HG03135 (cell line): ENCODE measurements at regions not wholly inside any gene's neighbourhood (a gene's known extent, or its start where the extent isn't known, plus 50 kb on each side); places are given as distances from the start of the nearest gene placed in this dataset.
"Not testable (repeated sequence)": the region's sequence is repeated elsewhere in the genome, so short reads cannot be mapped to it uniquely, and the experiment has no call there.

Experiments
- ATAC-seq: cut with Tn5 transposase; IDR thresholded peaks from one replicate; pipeline ENCODE4 v1.9.1; 2021; ENCODE audit warnings: mild to moderate bottlenecking, moderate library complexity; ENCODE audit not compliant: unreplicated experiment

DNA sequence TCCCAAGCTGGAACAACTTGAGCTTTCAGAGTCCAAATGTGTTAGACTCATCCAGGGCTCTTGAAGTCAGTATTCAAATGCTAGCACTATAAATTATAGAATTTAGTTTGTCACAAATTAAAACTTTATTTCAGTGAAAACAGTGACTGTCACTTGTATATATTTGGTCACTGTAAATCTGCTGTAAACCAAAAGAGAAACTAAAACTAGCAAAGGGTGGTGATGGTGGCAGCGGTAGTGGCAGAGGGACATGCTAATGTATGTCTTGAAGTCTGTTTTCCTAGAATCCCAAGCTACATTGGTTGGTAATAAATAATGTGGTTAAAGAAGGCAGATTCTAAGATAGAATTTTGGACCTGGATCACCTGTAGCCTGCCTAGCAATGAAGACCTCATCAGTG is 140.4 kb upstream of the CENPW start:
- ATAC-seq: no peak

DNA sequence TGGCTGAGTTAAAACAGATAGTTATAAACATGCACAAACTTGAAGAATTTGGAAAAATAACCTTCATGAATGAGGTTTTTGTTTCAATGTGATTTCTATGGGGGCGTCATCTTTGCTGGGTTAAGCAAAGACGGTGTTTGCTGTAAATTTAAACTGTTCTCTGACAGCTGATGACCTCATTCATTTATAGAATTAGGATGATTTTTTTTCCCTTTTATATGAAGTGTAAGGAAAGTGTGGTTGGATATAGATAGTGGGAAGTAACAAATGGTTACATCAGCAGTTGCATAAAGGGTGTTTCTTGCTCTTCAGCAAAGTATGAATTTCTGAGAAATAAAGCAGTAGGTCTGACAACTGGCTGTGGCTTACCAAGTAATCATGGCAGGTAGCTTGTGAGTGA is 137.2 kb upstream of the CENPW start:
- ATAC-seq: no peak

DNA sequence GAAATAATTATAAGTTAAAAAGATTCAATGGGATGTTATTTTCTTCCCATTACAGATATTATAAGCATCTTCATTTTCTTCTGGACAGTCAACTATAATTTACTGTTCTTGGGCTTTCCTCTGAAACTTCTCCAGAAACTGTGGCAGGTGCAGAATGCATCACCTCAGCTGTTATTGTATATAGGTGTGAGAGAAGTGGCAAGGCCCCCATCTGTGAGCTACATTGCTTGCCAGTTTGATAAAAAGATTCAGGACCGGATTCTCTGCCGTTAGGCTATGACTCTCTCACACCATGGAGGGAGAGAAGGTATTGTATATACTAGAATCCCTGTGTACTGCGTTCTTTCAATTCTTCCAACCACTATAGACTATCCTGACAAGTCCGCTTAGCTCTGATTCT is 135.8 kb upstream of the CENPW start:
- no peak for ATAC-seq

DNA sequence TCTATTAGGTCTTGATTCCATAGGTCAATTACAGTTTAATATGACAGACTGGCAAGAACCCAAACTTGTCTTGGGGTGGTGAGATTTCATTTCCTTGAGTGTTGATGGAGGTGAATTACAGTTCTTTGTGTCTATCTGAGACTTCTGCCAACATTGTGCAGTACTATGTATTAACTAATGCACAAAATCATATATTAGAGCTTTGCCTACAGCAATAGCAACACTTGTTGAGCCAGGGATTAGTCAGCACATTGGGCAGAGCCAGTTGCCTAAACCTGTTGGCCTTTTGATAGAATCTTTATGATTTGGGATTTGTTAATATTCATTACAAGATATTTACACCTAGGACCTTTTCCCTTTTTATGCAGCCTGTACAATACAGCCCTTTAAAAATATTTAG is 135.3 kb upstream of the CENPW start:
- ATAC-seq: no peak

DNA sequence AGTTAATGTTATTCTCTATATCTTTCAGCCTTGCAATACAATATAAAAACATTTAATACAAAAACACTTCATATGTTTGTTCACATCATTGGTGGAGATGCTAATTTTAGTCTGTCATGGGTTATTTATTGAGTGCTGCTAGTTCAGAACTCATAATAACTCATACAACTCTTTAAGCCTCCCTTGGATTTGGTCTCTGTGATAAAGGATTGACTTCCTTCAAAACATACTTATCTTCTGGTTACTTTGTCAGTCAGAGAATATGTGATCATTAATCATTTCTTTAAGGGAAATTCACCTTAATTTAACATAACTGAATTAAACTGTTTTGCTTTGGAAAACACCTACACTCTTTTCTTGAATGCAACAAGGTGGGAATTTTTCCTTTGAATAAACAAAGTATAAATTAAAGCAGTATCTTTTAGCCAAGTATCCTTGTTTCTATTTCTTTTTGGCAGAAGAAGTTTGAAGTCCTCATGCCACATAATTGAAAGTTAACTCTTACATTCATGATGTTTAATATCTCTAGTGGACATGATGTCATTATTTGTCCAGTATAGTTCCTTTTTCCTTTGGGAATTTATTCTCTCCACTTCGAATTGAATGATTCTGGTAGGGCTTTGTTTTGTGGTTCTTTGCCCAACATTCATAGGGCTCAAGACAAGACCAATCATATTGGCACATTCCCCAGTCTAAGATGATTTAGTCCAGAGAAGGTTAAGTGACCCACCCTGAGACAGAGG is 133.2 kb upstream of the CENPW start:
- ATAC-seq: no peak

DNA sequence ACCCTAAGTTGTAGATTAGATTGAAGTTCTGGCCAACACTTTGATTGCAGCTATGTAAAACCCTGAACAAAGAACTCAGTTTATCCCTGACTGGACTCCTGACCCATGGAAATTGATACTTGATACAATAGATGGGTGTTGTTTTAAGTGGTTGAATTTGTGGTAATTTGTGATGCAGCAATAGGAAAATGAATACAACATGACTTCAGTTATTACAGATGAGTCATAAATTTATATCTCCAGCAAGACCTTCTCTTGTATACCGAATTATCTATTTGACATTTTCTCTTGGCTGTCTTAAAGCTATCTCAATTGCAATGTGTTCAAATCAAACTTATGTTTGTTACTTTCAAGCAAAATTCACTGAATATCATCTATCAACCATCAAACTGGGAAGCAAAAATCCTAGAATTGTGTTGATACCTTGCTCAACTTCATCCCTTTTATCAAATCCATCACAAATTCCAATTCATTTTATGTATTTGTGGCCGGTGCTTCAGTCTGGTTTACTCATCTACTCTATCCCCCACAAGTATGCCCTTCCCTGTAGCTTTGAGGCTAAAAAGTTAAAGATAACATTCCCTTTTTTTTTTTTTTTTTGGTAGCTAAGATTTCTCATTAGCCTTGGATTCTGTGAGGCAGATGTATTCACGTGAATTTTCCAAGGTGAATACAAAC is 129.4 kb upstream of the CENPW start:
- no peak for ATAC-seq

DNA sequence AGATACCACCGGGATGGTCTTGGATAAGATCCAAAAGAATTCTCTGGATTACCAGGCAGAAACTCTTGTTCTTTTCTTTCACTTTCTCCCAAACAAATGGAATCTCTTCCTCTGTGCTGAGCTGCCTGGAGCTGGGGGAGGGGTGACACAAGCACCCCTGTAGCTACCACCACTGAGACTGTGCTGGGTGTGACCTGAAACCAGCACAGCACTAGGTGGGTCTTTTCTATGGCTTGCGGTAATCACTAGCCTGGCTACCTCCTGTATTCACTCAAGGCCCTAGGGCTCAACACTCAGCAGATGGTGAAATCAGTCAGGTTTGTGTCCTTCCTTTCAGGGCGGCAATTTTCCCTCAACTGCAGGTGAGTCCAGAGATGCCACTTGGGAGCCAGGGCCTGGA is 122.4 kb upstream of the CENPW start:
- ATAC-seq: no peak

DNA sequence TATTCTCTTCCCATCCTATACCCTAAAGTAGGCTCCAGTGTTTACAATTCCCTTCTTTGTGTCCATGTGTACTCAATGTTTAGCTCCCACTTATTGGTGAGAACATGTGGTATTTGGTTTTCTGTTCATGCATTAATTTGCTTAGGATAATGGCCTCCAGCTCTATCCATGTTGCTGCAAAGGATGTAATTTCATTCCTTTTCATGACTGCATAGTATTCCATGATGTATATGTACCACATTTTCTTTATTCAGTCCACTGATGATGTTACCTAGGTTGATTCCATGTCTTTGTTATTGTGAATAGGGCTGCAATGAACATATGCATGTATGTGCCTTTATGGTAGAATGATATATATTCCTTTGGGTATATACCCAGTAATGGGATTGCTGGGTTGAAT is 119.0 kb upstream of the CENPW start:
- not testable (repeated sequence) for ATAC-seq

DNA sequence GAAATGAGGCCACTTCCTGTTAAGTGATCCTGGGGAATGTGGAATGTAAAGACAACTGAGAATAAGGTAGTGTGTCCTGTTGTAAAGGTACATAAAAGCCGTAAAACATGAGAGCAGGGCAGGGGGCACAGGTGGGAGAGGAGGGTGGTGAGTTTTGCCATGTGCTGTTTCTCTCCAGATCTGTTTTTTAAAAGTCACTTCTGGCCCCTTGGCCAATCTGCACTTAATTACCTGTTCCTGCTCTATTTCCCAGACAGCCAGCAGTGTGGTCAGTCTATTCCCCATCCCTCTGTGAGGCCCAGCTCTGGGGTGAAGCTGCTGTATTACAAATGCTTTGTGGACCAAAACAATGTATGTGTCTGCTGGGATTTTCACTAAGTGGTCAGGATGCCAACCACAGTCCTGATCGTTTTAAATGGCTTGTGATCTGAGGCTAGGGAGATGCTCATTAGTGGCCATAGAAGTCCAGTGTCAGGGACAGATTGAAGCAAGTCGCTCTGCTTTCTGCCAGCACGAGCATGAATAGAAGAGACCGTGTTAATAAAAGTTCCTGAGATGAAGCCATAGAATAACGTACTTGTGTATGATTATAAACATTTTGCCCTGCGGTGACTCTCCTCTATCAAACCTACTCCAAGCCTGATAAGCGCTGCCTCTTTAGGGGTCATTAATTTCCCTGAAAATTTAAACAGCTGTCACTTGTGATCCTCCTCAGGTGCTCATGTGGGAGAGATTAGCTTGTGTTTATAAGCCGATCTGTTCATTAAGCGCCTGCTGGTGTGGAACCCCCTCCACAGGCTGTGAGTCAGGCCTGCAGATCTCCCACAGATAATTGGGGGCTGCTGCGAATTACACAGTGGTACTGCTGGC is 111.8 kb upstream of the CENPW start:
- ATAC-seq: no peak

DNA sequence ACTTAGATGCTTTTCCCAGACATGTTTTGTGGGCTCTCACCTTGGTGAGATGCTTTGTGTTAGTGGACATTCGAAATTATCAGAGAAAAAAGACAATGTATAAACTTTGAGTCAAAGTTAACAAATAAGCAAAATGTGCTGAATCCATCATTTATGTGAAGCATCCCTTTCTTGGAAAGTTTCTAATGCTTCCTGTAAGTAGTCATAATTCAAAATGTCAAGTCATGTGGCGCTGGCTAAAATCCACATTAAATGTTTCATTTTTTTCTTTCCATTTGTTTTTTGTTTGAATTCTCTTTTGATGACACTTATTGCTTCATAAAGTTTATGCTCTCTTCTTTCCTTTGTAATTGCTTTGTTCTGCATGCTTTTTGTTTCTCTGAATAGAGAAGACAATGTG is 107.2 kb upstream of the CENPW start:
- ATAC-seq: no peak

DNA sequence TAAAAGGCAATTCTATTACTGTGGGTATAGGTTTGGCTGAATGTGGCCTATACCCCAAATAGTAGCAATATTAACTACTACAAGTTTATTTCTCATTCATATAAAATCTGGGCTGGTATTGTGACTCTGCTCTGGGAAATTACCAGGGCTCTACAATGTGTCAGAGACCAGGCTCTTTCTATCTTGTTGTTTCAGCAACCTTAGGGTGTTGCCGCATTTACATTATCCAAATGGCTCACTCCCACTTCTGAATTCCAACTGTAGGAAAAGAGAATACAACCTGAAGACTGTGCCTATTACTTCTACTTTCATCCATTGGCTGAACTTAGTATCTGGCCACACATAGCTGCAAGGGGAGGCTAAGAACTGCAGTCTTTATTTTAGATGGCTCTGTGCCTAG is 106.7 kb upstream of the CENPW start:
- ATAC-seq: no peak

DNA sequence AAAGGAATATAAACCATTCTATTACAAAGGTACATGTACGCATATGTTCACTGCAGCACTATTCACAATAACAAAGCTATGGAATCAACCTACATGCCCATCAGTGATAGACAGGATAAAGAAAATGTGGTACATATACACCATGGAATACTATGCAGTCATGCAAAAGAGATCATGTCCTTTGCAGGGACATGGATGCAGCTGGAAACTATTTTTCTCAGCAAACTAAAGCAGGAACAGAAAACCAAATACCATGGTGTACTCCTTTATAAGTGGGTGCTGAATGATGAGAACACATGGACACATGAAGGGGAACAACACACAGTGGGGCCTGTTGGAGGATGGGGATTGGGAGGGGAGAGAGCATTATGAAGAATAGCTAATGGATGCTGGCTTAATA is 104.6 kb upstream of the CENPW start:
- no peak for ATAC-seq

DNA sequence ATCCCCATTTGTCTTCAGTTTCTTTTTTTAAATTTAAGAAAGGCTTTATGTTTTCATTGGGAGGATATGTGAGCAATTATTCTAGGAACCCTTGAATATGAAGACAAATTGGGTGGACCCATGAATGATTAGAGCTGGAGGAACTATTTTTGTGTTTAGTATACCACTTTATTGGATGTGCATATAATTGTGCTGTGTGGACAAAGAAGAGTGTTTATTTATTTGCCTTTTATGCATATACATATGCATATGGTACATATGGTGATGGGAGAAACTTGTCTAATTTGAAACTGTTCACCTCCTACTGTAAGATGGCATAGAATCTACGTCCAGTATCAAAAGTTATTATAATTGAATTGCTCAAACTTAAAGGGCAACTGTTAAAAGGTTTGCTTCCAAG is 94.8 kb upstream of the CENPW start:
- ATAC-seq: no peak

DNA sequence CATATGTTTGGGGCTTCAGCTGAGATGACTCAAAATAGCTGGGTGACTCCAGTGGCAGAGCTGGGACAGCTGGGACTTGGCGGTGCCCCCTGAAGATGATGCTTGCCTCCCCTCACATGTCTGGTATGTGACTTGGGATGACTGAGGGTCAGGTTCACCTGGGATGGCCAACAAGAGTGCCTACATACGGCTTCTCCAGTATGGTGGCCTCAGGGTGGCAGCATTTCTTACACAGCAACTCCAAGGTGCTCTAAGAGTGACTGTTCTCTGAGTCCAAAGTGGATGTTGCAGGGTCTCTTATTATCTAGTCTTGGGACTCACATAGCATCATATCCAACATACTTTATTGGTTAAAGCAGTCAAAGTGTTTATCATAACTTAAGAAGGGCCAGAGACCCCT is 87.8 kb upstream of the CENPW start:
- no peak for ATAC-seq

DNA sequence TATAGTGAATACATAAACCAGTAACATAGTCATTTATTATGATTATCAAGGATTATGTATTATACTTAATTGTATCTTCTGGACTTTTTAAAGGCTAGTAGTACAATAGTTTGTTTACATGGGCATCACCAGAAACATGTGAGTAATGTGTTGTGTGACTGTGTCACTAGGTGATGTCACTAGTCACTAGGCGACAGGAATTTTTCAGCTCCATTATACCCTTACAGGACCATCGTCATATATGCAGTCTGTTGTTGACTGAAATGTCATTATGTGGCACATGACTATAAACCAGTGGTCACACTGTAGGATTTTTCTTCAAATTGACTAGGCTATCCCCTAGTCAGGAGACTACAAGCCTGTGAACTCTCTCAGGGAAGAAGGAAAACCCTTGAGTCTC is 86.5 kb upstream of the CENPW start:
- no peak for ATAC-seq

DNA sequence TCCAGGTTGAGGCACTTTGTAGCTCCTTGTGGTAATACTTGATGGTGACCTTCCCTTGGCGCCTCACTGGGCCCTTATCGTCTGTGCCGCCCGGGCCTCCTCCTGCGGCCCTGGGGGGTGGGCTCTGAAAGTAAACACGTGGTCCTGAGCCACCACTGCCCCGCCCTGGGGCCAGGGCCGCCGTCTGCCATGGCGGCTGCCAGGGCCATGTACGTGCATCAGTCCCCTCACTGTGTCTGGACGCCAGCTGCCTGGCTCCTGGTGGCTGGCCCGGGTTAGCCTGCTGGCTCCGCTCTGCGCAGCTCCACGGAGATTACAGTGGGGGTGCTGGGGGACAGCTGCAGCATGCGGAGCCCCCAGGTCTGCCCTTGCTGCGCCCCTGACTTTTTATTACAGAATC is 81.8 kb upstream of the CENPW start:
- ATAC-seq: no peak

DNA sequence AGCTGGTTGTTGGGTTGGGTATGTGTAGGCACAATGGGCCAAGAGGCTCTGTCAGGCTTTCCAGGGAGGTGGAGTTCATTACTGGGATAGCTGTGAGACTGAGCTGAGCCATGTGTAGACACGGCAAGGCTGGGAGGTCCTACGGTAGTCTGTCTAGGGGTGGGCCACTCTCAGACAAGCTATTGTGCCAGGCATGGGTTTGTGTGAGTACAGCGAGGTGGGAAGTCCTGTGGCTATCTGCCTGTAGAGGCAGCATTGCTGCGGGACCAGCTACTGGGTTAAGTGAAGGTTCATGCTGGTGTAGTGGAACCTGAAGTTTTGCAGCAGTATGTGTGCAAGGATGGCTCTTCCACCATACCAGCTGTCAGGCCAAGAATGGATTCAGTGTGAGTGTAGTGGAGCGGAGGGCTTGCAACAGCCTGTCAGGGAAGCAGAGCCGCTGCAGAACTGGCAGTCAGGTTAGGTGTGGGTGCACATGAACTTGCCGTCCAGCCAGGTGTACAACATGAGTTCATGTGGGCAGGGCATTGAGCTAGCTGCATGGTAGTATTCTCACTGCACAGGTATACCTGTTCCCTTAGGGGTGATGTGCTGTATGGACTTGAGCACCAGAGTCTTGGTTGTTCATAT is 78.0 kb upstream of the CENPW start:
- ATAC-seq: no peak

DNA sequence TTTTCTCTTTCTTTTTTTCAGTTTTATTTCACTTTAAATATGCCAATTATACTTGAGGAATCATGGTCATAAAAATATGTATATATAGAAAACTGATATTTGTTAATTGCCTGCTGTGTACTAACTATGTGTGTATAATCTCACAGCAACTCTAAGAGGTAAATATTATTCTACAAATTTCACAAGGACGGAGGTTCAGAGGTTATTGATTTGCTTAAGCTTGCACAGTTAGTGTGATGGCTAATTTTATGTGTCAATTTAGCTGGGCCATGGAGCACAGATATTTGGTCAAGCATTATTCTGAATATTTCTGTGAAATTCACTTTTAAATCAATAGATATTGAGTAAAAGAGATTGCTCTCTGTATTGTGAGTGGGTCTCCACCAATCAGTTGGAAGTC is 75.7 kb upstream of the CENPW start:
- ATAC-seq: no peak

DNA sequence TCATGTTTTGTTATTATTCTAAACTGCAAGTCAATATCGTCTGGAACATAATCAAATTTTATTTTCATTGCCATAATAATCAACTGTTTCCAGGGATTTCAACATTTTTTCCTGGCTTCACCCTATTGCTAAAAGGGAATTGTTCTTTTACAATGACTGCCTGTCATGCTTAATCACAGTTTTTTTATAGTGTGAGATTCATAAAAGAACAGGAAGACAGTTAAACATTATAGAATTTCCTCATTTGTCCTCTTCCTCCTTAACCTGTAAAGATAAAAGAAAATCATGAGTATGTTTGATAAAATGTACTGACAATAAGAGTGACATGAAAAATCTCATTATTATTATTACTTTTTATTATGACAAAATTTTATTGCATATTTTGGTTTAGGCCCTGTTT is 73.3 kb upstream of the CENPW start:
- no peak for ATAC-seq

DNA sequence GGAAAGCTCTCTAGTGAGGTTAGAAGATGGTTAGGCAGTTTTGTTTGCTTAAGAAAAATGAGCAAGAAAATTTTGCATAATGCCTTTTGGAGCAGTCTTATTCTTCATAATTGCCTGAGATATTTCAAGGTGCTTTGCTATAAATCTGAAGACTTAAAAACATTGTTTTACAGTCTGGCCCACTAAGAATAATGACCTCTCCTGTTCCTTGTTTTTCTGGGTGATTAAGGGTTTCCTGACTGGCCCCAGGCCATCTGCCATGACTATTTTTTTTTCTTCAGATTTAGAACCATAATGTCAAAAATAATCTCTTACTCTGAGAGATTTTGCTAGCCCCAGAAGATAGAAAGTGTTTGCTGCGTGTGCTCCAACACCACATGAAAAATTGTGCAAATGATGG is 72.3 kb upstream of the CENPW start:
- no peak for ATAC-seq

DNA sequence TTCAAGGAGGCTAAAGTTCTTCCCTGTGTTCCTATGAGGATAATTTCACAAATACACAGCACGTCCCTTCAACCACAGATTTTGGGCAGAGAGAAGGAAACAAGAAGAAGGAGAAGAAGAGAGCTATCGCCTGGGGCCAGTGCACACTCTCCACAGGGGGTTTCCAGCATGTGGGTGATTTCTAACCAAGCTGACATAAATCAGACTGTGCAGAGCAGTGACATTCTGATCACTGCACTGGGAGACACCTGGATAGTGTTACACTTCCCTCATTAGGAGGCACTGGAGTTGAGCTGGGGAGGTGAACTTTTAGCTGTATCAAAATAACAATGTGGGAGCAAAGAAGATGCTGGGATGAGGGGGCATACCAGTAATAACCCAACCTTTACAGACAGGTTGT is 71.8 kb upstream of the CENPW start:
- no peak for ATAC-seq
